ENCODE measurements at regions not wholly inside any gene's neighbourhood (a gene's known extent, or its start where the extent isn't known, plus 50 kb on each side); places are given as distances from the start of the nearest gene placed in this dataset.
A peak's percentile ranks its signal among the peaks of the same experiment; 100 is the strongest.

DNA sequence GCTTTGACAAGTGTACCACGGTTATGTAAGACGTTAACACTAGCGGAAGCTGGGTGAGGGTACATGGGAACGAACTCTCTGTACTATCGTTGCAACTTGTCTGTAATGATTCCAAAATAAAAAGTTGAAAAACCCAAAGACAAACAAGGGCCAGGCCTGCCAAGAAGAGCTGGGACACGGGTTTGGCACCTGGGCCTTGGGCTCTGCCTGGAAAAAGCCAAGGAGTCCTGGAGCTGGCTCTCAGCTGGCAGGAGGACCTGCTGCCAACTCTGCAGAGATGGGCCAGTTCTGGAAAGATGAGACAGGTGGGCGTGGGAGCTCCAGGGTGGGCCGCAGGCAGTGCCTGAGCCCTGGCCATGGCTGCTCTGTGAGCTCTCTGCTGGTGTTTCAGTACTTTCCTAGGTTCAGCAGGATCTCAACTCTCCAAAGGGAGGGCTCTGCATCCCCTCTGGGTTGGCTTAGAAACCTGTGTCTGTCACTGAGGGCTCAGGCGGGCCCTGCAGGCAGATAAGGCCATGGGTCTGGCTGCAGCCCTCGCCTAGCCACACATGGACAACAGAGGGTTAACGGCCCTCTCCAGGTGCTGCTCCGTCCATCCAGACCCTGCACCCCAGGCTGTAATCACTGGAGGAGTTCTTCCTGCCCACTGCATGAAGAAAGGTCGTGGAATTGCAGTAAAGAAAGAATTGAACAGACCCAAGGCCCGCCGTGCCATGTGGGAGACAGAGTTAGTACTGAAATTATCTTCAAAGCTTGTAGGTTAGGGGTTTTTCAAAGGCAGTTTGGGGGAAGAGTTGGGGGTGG is 89.9 kb downstream of the RHOB start (continued):
- TF ChIP-seq ZNF292 (CRISPR knock-in tag; IDR thresholded peaks at IDR 0.05; ENCODE audit: borderline replicate concordance, low read depth) (0 out of 2 replicates have a peak, but pooled peaks have one; percentile 39), ATF7 (IDR thresholded peaks at IDR 0.05) (no peak), ATF7 (CRISPR knock-in tag; IDR thresholded peaks at IDR 0.05) (no peak), PTBP1 (IDR thresholded peaks at IDR 0.05; ENCODE audit: low read depth, low read length, poor library complexity, severe bottlenecking) (peak; percentile 49), EHMT2 (IDR thresholded peaks at IDR 0.05; ENCODE audit: borderline replicate concordance, low read depth, low read length) (0 out of 2 replicates have a peak, but pooled peaks have one; percentile 1), TMF1 (CRISPR knock-in tag; IDR thresholded peaks at IDR 0.05; ENCODE audit: low read depth) (0 out of 2 replicates have a peak, but pooled peaks have one; percentile 5), ZNF468 (CRISPR knock-in tag; IDR thresholded peaks at IDR 0.05) (no peak), ZFX (CRISPR knock-in tag; IDR thresholded peaks at IDR 0.05; ENCODE audit: low read depth) (peak; percentile 72), ZNF274 (CRISPR knock-in tag; IDR thresholded peaks at IDR 0.05) (0 out of 2 replicates have a peak, but pooled peaks have one; percentile 36), POLR2AphosphoS5 (IDR thresholded peaks at IDR 0.05; ENCODE audit: low read depth, low read length) (0 out of 2 replicates have a peak, but pooled peaks have one; percentile 0), PLRG1 (conservative IDR thresholded peaks at IDR 0.05) (no peak), ZFP62 (CRISPR knock-in tag; IDR thresholded peaks at IDR 0.05) (no peak), CAMTA2 (CRISPR knock-in tag; IDR thresholded peaks at IDR 0.05; ENCODE audit: borderline replicate concordance) (no peak), RNF2 (conservative IDR thresholded peaks at IDR 0.05; ENCODE audit: low read depth) (no peak), ZNF577 (CRISPR knock-in tag; IDR thresholded peaks at IDR 0.05; ENCODE audit: borderline replicate concordance, low read depth) (no peak), HDAC2 (CRISPR knock-in tag; IDR thresholded peaks at IDR 0.05) (0 out of 2 replicates have a peak, but pooled peaks have one; percentile 5), NKX3-1 (CRISPR knock-in tag; IDR thresholded peaks at IDR 0.05) (0 out of 2 replicates have a peak, but pooled peaks have one; percentile 16), PAF1 (CRISPR knock-in tag; IDR thresholded peaks at IDR 0.05) (no peak), ZMYM3 (CRISPR knock-in tag; IDR thresholded peaks at IDR 0.05) (peak; percentile 36; the same call in 1 of the 2 replicates), XRCC5 (optimal IDR thresholded peaks at IDR 0.05; ENCODE audit: low read length) (peak; percentile 24), YY1 (IDR thresholded peaks at IDR 0.05; ENCODE audit: insufficient read depth, insufficient replicate concordance, low read depth, low read length) (peak; percentile 9)
- TF ChIP-seq, protein P1, sequence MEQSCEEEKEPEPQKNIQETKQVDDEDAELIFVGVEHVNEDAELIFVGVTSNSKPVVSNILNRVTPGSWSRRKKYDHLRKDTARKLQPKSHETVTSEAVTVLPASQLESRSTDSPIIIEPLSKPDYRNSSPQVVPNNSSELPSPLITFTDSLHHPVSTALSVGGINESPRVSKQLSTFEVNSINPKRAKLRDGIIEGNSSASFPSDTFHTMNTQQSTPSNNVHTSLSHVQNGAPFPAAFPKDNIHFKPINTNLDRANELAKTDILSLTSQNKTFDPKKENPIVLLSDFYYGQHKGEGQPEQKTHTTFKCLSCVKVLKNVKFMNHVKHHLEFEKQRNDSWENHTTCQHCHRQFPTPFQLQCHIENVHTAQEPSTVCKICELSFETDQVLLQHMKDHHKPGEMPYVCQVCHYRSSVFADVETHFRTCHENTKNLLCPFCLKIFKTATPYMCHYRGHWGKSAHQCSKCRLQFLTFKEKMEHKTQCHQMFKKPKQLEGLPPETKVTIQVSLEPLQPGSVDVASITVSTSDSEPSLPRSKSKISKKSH (CRISPR knock-in tag; IDR thresholded peaks at IDR 0.05; ENCODE audit: borderline replicate concordance), result no peak
- TF ChIP-seq, protein P2, sequence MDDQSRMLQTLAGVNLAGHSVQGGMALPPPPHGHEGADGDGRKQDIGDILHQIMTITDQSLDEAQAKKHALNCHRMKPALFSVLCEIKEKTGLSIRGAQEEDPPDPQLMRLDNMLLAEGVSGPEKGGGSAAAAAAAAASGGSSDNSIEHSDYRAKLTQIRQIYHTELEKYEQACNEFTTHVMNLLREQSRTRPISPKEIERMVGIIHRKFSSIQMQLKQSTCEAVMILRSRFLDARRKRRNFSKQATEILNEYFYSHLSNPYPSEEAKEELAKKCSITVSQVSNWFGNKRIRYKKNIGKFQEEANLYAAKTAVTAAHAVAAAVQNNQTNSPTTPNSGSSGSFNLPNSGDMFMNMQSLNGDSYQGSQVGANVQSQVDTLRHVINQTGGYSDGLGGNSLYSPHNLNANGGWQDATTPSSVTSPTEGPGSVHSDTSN (CRISPR knock-in tag; IDR thresholded peaks at IDR 0.05; ENCODE audit: borderline replicate concordance), result no peak
- TF ChIP-seq, protein P3, sequence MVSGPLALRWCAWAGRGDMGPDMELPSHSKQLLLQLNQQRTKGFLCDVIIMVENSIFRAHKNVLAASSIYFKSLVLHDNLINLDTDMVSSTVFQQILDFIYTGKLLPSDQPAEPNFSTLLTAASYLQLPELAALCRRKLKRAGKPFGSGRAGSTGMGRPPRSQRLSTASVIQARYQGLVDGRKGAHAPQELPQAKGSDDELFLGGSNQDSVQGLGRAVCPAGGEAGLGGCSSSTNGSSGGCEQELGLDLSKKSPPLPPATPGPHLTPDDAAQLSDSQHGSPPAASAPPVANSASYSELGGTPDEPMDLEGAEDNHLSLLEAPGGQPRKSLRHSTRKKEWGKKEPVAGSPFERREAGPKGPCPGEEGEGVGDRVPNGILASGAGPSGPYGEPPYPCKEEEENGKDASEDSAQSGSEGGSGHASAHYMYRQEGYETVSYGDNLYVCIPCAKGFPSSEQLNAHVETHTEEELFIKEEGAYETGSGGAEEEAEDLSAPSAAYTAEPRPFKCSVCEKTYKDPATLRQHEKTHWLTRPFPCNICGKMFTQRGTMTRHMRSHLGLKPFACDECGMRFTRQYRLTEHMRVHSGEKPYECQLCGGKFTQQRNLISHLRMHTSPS (CRISPR knock-in tag; IDR thresholded peaks at IDR 0.05; ENCODE audit: low read depth), result no peak

Measured in HepG2 (cell line).